ENCODE measurements at regions not wholly inside any gene's neighbourhood (a gene's known extent, or its start where the extent isn't known, plus 50 kb on each side); places are given as distances from the start of the nearest gene placed in this dataset.
"Not testable (repeated sequence)": the region's sequence is repeated elsewhere in the genome, so short reads cannot be mapped to it uniquely, and the experiment has no call there.

GRCh38 chr9:124121725-124122124, 110.2 kb downstream of the LHX2 start:
- DNase-seq (ENCODE audit: low spot score in 2 of 2), result no peak
- peaks cover 6 to 12% of the 10 kb centered on the region in 2 donors for H3K9me3 ChIP-seq
- no peaks in the 10 kb centered on the region for H3K4me1 ChIP-seq
- no peak overlapping the region for H3K27ac ChIP-seq
- no peaks in the 10 kb centered on the region for H3K27me3 ChIP-seq
- TF ChIP-seq POLR2AphosphoS5 (IDR thresholded peaks at IDR 0.05) (no peak), POLR2A (IDR thresholded peaks at IDR 0.05) (no peak)
- TF ChIP-seq, protein P1, sequence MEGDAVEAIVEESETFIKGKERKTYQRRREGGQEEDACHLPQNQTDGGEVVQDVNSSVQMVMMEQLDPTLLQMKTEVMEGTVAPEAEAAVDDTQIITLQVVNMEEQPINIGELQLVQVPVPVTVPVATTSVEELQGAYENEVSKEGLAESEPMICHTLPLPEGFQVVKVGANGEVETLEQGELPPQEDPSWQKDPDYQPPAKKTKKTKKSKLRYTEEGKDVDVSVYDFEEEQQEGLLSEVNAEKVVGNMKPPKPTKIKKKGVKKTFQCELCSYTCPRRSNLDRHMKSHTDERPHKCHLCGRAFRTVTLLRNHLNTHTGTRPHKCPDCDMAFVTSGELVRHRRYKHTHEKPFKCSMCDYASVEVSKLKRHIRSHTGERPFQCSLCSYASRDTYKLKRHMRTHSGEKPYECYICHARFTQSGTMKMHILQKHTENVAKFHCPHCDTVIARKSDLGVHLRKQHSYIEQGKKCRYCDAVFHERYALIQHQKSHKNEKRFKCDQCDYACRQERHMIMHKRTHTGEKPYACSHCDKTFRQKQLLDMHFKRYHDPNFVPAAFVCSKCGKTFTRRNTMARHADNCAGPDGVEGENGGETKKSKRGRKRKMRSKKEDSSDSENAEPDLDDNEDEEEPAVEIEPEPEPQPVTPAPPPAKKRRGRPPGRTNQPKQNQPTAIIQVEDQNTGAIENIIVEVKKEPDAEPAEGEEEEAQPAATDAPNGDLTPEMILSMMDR (IDR thresholded peaks at IDR 0.05), result no peak
- no peaks in the 10 kb centered on the region for H3K36me3 ChIP-seq
- H3K4me3 ChIP-seq, result no peak overlapping the region
- intact Hi-C loops (cut with DNase I; ENCODE audit: low total_unique reads), result loop anchor here (10.0 kb wide), 1 partner anchor 193 kb away; no protein-coding TSS in a partner anchor

GRCh38 chr9:124122321-124122720, 110.8 kb downstream of the LHX2 start:
- DNase-seq (ENCODE audit: low spot score in 2 of 2), result no peak
- Histone ChIP-seq H3K27me3 (no peaks in the 10 kb centered on the region), H3K36me3 (no peaks in the 10 kb centered on the region), H3K4me3 (no peak overlapping the region), H3K4me1 (no peaks in the 10 kb centered on the region), H3K9me3 (peaks cover 6 to 7% of the 10 kb centered on the region in 2 donors), H3K27ac (no peak overlapping the region)
- TF ChIP-seq, protein P1 (IDR thresholded peaks at IDR 0.05), result no peak
- TF ChIP-seq POLR2A (IDR thresholded peaks at IDR 0.05) (no peak), POLR2AphosphoS5 (IDR thresholded peaks at IDR 0.05) (no peak)
- intact Hi-C loops (cut with DNase I; ENCODE audit: low total_unique reads), result loop anchor here (10.0 kb wide), 1 partner anchor 192 kb away; no protein-coding TSS in a partner anchor

DNA sequence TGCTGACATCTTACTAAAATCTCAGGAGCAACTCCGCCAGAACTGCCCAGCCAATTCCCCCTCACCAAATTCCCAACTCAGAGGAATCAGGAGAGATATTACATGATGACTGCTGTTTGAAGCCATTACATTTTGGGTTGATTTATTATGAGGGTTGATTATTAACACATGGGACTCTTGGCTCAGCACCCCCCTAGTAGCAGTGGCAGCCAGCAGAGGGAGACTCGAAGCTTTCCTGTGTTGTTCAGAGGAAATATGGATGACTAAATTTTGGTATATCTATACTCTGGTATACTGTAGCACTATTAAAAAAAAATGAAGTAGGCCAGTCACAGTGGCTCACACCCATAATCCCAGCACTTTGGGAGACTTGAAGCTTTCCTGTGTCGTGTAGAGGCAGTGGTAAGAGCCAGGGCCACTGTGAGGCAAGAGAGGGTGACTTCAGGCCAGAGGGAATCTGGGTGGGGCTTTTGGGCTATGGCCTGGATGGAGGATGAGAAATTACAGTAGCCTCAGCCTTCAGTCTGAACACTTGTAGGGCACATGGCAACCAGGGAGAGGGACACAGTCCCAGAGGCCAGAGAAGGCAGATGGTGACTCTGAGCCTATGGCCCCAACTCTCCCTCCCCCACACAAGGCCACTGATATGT, 111.4 kb downstream of the LHX2 start:
- intact Hi-C loops (cut with DNase I; ENCODE audit: low total_unique reads), result loop anchor here (10.0 kb wide), 1 partner anchor 192 kb away; no protein-coding TSS in a partner anchor
- Histone ChIP-seq H3K9me3 (peaks cover 6 to 7% of the 10 kb centered on the region in 2 donors), H3K36me3 (no peaks in the 10 kb centered on the region), H3K27ac (no peak overlapping the region), H3K27me3 (no peaks in the 10 kb centered on the region), H3K4me1 (no peaks in the 10 kb centered on the region), H3K4me3 (no peak overlapping the region)
- TF ChIP-seq, protein P1 (IDR thresholded peaks at IDR 0.05), result no peak
- no peak for TF ChIP-seq POLR2A (IDR thresholded peaks at IDR 0.05)
- no peak for TF ChIP-seq POLR2AphosphoS5 (IDR thresholded peaks at IDR 0.05)
- DNase-seq (ENCODE audit: low spot score in 2 of 2), result no peak

- not testable (repeated sequence) for H3K4me1 ChIP-seq; H3K36me3 ChIP-seq; H3K4me3 ChIP-seq; H3K27ac ChIP-seq; H3K27me3 ChIP-seq; H3K9me3 ChIP-seq; DNase-seq (ENCODE audit: low spot score in 2 of 2)
- intact Hi-C loops (cut with DNase I; ENCODE audit: low total_unique reads), result loop anchor here (10.0 kb wide), 1 partner anchor 191 kb away; no protein-coding TSS in a partner anchor
Measured at GRCh38 chr9:124123621-124124020, 112.1 kb downstream of the LHX2 start.

DNA sequence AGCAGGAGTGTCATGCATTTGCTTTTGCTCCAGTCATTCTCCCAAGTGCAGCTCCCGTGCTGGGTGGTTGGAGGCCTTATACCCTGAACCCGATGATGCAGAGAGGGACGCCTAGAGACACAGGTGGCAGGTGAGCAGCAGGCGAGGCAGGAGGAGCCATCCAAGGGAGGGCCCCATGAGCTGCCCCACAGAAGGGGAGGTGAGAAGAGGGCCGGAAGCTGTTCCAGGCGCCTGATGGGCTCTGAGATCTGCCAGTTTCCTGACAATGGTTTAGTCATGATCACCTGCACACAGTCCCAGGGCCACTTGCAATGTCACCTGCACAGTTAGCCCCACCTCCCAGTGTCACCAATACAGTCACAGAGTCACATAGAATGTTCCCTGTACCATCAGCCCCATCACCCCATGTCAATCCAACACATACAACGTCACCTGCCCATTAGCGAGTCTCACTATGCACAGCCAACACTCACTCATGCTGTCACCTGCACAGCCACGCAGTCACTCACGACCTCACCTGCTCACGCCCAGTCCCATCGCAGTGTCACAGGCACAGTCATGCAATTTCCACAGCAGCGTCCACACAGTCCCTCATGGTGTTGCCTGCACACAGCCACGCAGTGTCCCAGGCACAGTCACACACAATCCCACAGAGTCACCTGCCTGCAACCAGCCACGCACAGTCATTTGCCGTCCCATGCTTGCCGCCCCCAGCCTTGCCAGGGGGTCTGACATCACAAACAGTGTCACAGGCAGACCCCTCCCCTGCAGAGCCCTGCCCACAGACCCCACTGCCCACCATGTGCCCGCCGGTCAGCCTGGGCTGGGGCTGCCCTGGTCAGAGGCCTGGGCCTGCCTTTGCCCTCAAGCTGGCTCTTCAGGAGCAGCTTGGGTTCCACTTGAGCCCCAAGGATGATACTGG, 113.4 kb downstream of the LHX2 start:
- H3K36me3 ChIP-seq, result no peaks in the 10 kb centered on the region
- intact Hi-C loops (cut with DNase I; ENCODE audit: low total_unique reads), result loop anchor here (10.0 kb wide), 1 partner anchor 190 kb away; no protein-coding TSS in a partner anchor
- no peaks in the 10 kb centered on the region for H3K4me1 ChIP-seq
- TF ChIP-seq, protein P1 (IDR thresholded peaks at IDR 0.05), result no peak
- TF ChIP-seq POLR2AphosphoS5 (IDR thresholded peaks at IDR 0.05) (no peak), POLR2A (IDR thresholded peaks at IDR 0.05) (no peak)
- H3K27ac ChIP-seq, result no peak overlapping the region
- H3K9me3 ChIP-seq, result peaks cover 6 to 7% of the 10 kb centered on the region in 2 donors
- H3K27me3 ChIP-seq, result no peaks in the 10 kb centered on the region
- DNase-seq (ENCODE audit: low spot score in 2 of 2), result no peak
- H3K4me3 ChIP-seq, result no peak overlapping the region

All from breast epithelium (tissue), 4 donors.